GM12878 (cell line): ENCODE measurements at regions not wholly inside any gene's neighbourhood (a gene's known extent, or its start where the extent isn't known, plus 50 kb on each side); places are given as distances from the start of the nearest gene placed in this dataset.

Experiments
- ATAC-seq: fragments of 200-7000 bp; cut with Tn5 transposase; 3 replicates; pipeline ENCODE4 v1.9.1; 2020; ENCODE audit warnings: mild to moderate bottlenecking, moderate library complexity
- BruUV-seq: library from RNA; stranded (reverse); fragments of 400-500 nt; replicated peaks from 2 replicates; lab custom pipeline; 2021; lab: Mats Ljungman, UMichigan
- CTCF ChIA-PET: fragments of 300-600 bp; sonication (Branson Sonifier 250); formaldehyde crosslinking; extraction: SDS; loops from one replicate; lab custom pipeline; 2021; ENCODE audit warnings: inconsistent platforms; lab: Yijun Ruan, JAX
- POLR2A ChIA-PET: fragments of 350-600 bp; formaldehyde crosslinking; extraction: SDS; loops from one replicate; lab custom pipeline; 2021; ENCODE audit warnings: inconsistent platforms; lab: Charles Lee
- RAD21 ChIA-PET: fragments of 300-600 bp; sonication (Branson Sonifier 250); formaldehyde crosslinking; loops from one replicate; lab custom pipeline; 2023; ENCODE audit warnings: antibody characterized with exemption; ENCODE audit not compliant: unreplicated experiment; lab: Charles Lee
- SMC1A ChIA-PET: fragments of 300-600 bp; sonication (Branson Sonifier 250); formaldehyde crosslinking; loops from one replicate; lab custom pipeline; 2023; ENCODE audit not compliant: unreplicated experiment, uncharacterized antibody; lab: Charles Lee
- DNase-seq: peaks from one replicate; pipeline ENCODE4 v3.0.0-alpha.2; 2011; ENCODE audit warnings: low read depth, low spot score
- FAIRE-seq: peaks from 3 replicates; lab custom pipeline; 2011; peaks lifted over from hg19 to GRCh38; lab: Jason Lieb, UNC
- H2AFZ ChIP-seq: 2 replicates; pipeline ENCODE4 v1.6.0; 2011; ENCODE audit warnings: low read depth, low read length, control low read depth; ENCODE audit not compliant: control insufficient read depth
- H3K27ac ChIP-seq: 2 replicates; pipeline ENCODE4 v1.5.1; 2011; ENCODE audit warnings: control low read depth; ENCODE audit not compliant: control insufficient read depth, insufficient read depth
- H3K27me3 ChIP-seq, 2 experiments: replicated peaks in 1 of 2; 2 replicates each; pipeline versions ENCODE4 v1.6.0 to v1.6.1; 2011; ENCODE audit warnings: low read length in 1 of 2; ENCODE audit not compliant: control insufficient read depth in 2 of 2, insufficient read depth in 2 of 2
- H3K36me3 ChIP-seq, 2 experiments: 2 replicates each; pipeline ENCODE4 v1.5.1; 2011; ENCODE audit warnings: low read length in 1 of 2; ENCODE audit not compliant: control insufficient read depth in 2 of 2, insufficient read depth in 2 of 2
- H3K4me1 ChIP-seq: 2 replicates; pipeline ENCODE4 v1.6.1; 2011; ENCODE audit warnings: mild to moderate bottlenecking, low read length, moderate library complexity, mixed read lengths; ENCODE audit not compliant: control insufficient read depth, insufficient read depth
- H3K4me2 ChIP-seq: 2 replicates; pipeline ENCODE4 v1.6.0; 2011; ENCODE audit warnings: control low read depth; ENCODE audit not compliant: control insufficient read depth, insufficient read depth
- H3K4me3 ChIP-seq: fragments of 200-600 bp; sonication (generic); 2 replicates; pipeline ENCODE4 v1.5.1; 2016
- H3K79me2 ChIP-seq: 2 replicates; pipeline ENCODE4 v1.6.0; 2011; ENCODE audit warnings: low read length; ENCODE audit not compliant: control insufficient read depth, insufficient read depth
- H3K9ac ChIP-seq: 2 replicates; pipeline ENCODE4 v1.8.0; 2011; ENCODE audit warnings: low read length, control low read depth, mixed read lengths; ENCODE audit not compliant: control insufficient read depth, insufficient read depth
- H3K9me3 ChIP-seq: replicated peaks from 3 replicates; pipeline ENCODE4 v1.5.1; 2011; ENCODE audit warnings: mild to moderate bottlenecking, low read length; ENCODE audit not compliant: control insufficient read depth, insufficient read depth
- H4K20me1 ChIP-seq: 2 replicates; pipeline ENCODE4 v1.6.0; 2011; ENCODE audit not compliant: control insufficient read depth, insufficient read depth
- BCL11A ChIP-seq: IDR thresholded peaks from 2 replicates; pipeline ENCODE4 v1.6.1; 2011; ENCODE audit warnings: low read depth, low read length
- BHLHE40 ChIP-seq, 2 experiments: fragments of 450-650 bp in 1 of 2; IDR thresholded peaks; 2 replicates each; pipeline ENCODE4 v1.6.1; 2011 to 2017; ENCODE audit warnings: low read depth in 2 of 2, borderline replicate concordance in 1 of 2, improper control_type of control experiment in 1 of 2, low read length in 1 of 2, mild to moderate bottlenecking in 1 of 2
- ETV6 ChIP-seq, 2 experiments: fragments of 450-650 bp in 1 of 2; IDR thresholded peaks in 1 of 2; conservative IDR thresholded peaks in 1 of 2; 2 replicates each; pipeline ENCODE4 v1.6.1; 2014; ENCODE audit warnings: antibody characterized with exemption in 1 of 2, borderline replicate concordance in 1 of 2, low read depth in 1 of 2, mild to moderate bottlenecking in 1 of 2, moderate library complexity in 1 of 2
- EZH2 ChIP-seq: IDR thresholded peaks from 2 replicates; pipeline ENCODE4 v1.6.1; 2012; ENCODE audit warnings: low read depth, mild to moderate bottlenecking, control low read depth, inconsistent platforms, low read length, borderline replicate concordance; ENCODE audit not compliant: control insufficient read depth
- IKZF1 ChIP-seq: fragments of 450-650 bp; conservative IDR thresholded peaks from 2 replicates; pipeline ENCODE4 v1.6.1; 2017; ENCODE audit warnings: antibody characterized with exemption, mild to moderate bottlenecking
- JUNB ChIP-seq: IDR thresholded peaks from 2 replicates; pipeline ENCODE4 v1.6.1; 2016; ENCODE audit warnings: antibody characterized with exemption, mild to moderate bottlenecking
- NFYB ChIP-seq: IDR thresholded peaks from 2 replicates; pipeline ENCODE4 v1.6.1; 2011; ENCODE audit warnings: low read depth, mild to moderate bottlenecking, low read length, improper control_type of control experiment, moderate library complexity; ENCODE audit not compliant: insufficient read depth
- NR2C1 ChIP-seq: fragments of 450-650 bp; IDR thresholded peaks from 2 replicates; pipeline ENCODE4 v1.6.1; 2017; ENCODE audit warnings: antibody characterized with exemption, mild to moderate bottlenecking, moderate library complexity
- POLR2AphosphoS2 ChIP-seq: IDR thresholded peaks from 2 replicates; pipeline ENCODE4 v1.6.1; 2011; ENCODE audit warnings: low read depth, mild to moderate bottlenecking, low read length, improper control_type of control experiment, moderate library complexity
- POU2F2 ChIP-seq: IDR thresholded peaks from 3 replicates; pipeline ENCODE4 v1.6.1; 2011; ENCODE audit warnings: low read depth, mild to moderate bottlenecking, low read length, borderline replicate concordance
- RCOR1 ChIP-seq: conservative IDR thresholded peaks from 2 replicates; pipeline ENCODE4 v1.6.1; 2012; ENCODE audit warnings: low read depth, low read length, improper control_type of control experiment
- SIN3A ChIP-seq: IDR thresholded peaks from 2 replicates; pipeline ENCODE4 v1.6.1; 2012; ENCODE audit warnings: low read depth, low read length, improper control_type of control experiment
- SMAD5 ChIP-seq: IDR thresholded peaks from 2 replicates; pipeline ENCODE4 v1.6.1; 2016; ENCODE audit warnings: antibody characterized with exemption, low read depth
- STAT3 ChIP-seq: IDR thresholded peaks from 2 replicates; pipeline ENCODE4 v1.6.1; 2011; ENCODE audit warnings: low read depth, low read length, improper control_type of control experiment
- TBL1XR1 ChIP-seq: IDR thresholded peaks from 2 replicates; pipeline ENCODE4 v1.6.1; 2012; ENCODE audit warnings: low read depth, low read length, improper control_type of control experiment
- TCF3 ChIP-seq: IDR thresholded peaks from 2 replicates; pipeline ENCODE4 v1.6.1; 2012; ENCODE audit warnings: low read depth, mild to moderate bottlenecking, low read length, borderline replicate concordance; ENCODE audit not compliant: insufficient read depth
- USF1 ChIP-seq: IDR thresholded peaks from 2 replicates; pipeline ENCODE4 v1.6.1; 2011; ENCODE audit warnings: borderline replicate concordance, low read depth, mild to moderate bottlenecking, moderate library complexity, mixed read lengths, low read length; ENCODE audit not compliant: insufficient read depth; ENCODE audit errors: extremely low read length
- YBX1 ChIP-seq: fragments of 450-650 bp; IDR thresholded peaks from 2 replicates; pipeline ENCODE4 v1.6.1; 2016; ENCODE audit warnings: antibody characterized with exemption
- ZNF274 ChIP-seq: IDR thresholded peaks from one replicate; pipeline ENCODE4 v1.8.0; 2011; ENCODE audit not compliant: insufficient read length, insufficient read depth
- ZZZ3 ChIP-seq: IDR thresholded peaks from 2 replicates; pipeline ENCODE4 v1.6.1; 2011; ENCODE audit warnings: low read depth; ENCODE audit not compliant: control insufficient read depth, insufficient read length
- WGBS: methylation state at CpG from one replicate; pipeline ENCODE4 v1.1.6; 2016; ENCODE audit warnings: low lambda C conversion rate; ENCODE audit not compliant: insufficient replicate concordance, insufficient coverage; ENCODE audit errors: missing lambda C conversion rate; 5-methylcytosine and 5-hydroxymethylcytosine counted together
- in situ Hi-C: fragments of 300-500 bp; cut with MboI; formaldehyde crosslinking; loops from 9 replicates; pipeline ENCODE4 v1.14.3; 2018; ENCODE audit warnings: mixed read lengths
- intact Hi-C: fragments of 100-400 bp; cut with micrococcal nuclease; formaldehyde crosslinking; loops from one replicate; pipeline ENCODE4 v1.14.2; 2022; ENCODE audit not compliant: unreplicated experiment
- TF ChIP-seq, protein P1 (sequence below): fragments of 450-650 bp; IDR thresholded peaks from 2 replicates; pipeline ENCODE4 v1.6.1; 2018; ENCODE audit warnings: mild to moderate bottlenecking, low read depth, moderate library complexity; ENCODE audit not compliant: partially characterized antibody

DNA sequence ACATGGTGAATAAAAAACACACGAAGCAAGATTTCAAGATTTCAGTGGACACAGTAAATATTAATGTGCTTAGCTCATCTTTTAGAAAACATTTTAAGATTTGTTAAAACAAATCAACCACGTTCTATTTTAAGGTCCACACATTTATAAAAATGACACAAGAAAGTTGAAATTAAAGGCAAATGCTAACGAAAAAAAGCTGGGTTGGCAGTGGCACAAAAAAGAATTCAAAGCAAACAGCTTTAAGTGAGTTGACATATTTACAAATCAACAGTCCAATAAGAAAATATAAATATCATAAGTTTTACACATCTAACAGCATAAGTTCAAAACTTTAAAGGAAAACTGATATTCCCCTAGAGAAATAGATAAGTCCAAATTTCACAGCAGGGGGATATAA is 430.4 kb upstream of the CCDC54 start (continued):
- TF ChIP-seq JUNB (no peak), USF1 (no peak), SMAD5 (no peak), EZH2 (no peak), TCF3 (no peak), TBL1XR1 (no peak)
- TF ChIP-seq, protein P1, sequence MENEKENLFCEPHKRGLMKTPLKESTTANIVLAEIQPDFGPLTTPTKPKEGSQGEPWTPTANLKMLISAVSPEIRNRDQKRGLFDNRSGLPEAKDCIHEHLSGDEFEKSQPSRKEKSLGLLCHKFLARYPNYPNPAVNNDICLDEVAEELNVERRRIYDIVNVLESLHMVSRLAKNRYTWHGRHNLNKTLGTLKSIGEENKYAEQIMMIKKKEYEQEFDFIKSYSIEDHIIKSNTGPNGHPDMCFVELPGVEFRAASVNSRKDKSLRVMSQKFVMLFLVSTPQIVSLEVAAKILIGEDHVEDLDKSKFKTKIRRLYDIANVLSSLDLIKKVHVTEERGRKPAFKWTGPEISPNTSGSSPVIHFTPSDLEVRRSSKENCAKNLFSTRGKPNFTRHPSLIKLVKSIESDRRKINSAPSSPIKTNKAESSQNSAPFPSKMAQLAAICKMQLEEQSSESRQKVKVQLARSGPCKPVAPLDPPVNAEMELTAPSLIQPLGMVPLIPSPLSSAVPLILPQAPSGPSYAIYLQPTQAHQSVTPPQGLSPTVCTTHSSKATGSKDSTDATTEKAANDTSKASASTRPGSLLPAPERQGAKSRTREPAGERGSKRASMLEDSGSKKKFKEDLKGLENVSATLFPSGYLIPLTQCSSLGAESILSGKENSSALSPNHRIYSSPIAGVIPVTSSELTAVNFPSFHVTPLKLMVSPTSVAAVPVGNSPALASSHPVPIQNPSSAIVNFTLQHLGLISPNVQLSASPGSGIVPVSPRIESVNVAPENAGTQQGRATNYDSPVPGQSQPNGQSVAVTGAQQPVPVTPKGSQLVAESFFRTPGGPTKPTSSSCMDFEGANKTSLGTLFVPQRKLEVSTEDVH: no peak

DNA sequence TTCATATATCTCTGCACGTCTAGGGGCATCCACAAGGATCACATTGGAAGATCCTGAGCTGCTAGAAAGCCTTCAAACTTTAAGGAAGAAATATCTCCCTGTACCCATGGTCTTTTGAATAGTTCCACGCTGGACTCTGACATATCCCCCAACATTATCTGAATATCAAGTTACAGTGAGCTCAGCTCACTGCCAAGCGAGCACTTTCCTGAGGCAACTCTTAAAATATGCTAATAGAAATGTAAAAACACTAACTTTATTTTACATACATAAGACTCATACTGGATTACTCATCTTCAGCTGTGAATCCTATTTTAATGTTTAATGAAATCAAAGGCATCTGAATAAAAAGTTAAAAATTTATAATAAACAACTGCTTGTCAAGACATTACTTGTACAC is 420.2 kb upstream of the CCDC54 start:
- Histone ChIP-seq H3K79me2 (no peaks in the 10 kb centered on the region), H3K4me1 (no peaks in the 10 kb centered on the region), H3K27ac (no peak overlapping the region), H3K36me3 (no peaks in the 10 kb centered on the region), H3K9ac (no peak overlapping the region), H4K20me1 (no peaks in the 10 kb centered on the region), H3K9me3 (no peaks in the 10 kb centered on the region), H3K4me3 (no peak overlapping the region)
- CTCF ChIA-PET: no interaction called here
- RAD21 ChIA-PET: no interaction called here
- DNase-seq (no peak), ATAC-seq (no peak)
- intact Hi-C loops (no loop called here), in situ Hi-C loops (no loop called here)
- POLR2A ChIA-PET: no interaction called here
- SMC1A ChIA-PET: interaction anchor here (0.7 kb wide), 1 partner anchor 24 kb away, joined by 3 read pairs; no protein-coding TSS in a partner anchor
- no peak for TF ChIP-seq TBL1XR1
- no peak for TF ChIP-seq NFYB
- no peak for TF ChIP-seq BHLHE40 (IDR thresholded peaks at IDR 0.05; ENCODE audit: borderline replicate concordance in 1 of 2, low read depth in 2 of 2, low read length in 1 of 2)
- no peak for TF ChIP-seq ZNF274
- TF ChIP-seq POLR2AphosphoS2: no peak
- no peak for TF ChIP-seq JUNB
- no peak for TF ChIP-seq NR2C1
- no peak for TF ChIP-seq BCL11A
- no peak for TF ChIP-seq ZZZ3
- no peak for TF ChIP-seq STAT3
- TF ChIP-seq SMAD5: no peak
- no peak for TF ChIP-seq ETV6 (conservative IDR thresholded peaks at IDR 0.05 in 1 of 2, IDR thresholded peaks at IDR 0.05 in 1 of 2; ENCODE audit: borderline replicate concordance in 1 of 2, low read depth in 1 of 2)
- no peak for TF ChIP-seq RCOR1
- no peak for TF ChIP-seq POU2F2
- no peak for TF ChIP-seq SIN3A
- no peak for TF ChIP-seq YBX1
- no peak for TF ChIP-seq IKZF1
- TF ChIP-seq, all 136 proteins: peak for 0
- no peak overlapping the region for H3K4me2 ChIP-seq
- BruUV-seq: no TSS peak
- no peaks in the 10 kb centered on the region for H3K27me3 ChIP-seq
- FAIRE-seq: no peak
- no peak overlapping the region for H2AFZ ChIP-seq
- WGBS: 2% methylated on average over 3 of the region's 3 CpGs
